Right renal cortex interstitium (tissue), 3 donors: ENCODE measurements at regions not wholly inside any gene's neighbourhood (a gene's known extent, or its start where the extent isn't known, plus 50 kb on each side); places are given as distances from the start of the nearest gene placed in this dataset.
A peak's percentile ranks its signal among the peaks of the same experiment; 100 is the strongest.
"Not testable (repeated sequence)": the region's sequence is repeated elsewhere in the genome, so short reads cannot be mapped to it uniquely, and the experiment has no call there.

Experiments used
- DNase-seq, 3 donors: peaks; one replicate each; pipeline ENCODE4 v3.0.0-alpha.2; 2013; ENCODE audit warnings: low read depth in 3 of 3, low spot score in 2 of 3

- no peak for DNase-seq
Observed at GRCh38 chr5:67831048-67831447, 384.5 kb upstream of the PIK3R1 start.

- no peak for DNase-seq
Observed at GRCh38 chr5:67827541-67827940, 388.0 kb upstream of the PIK3R1 start.

GRCh38 chr5:67824852-67825251 lies 390.7 kb upstream of the PIK3R1 start:
- DNase-seq, result no peak

- DNase-seq, result no peak
Observed at GRCh38 chr5:67817652-67818051, 397.9 kb upstream of the PIK3R1 start.

- DNase-seq, result no peak
Observed at GRCh38 chr5:67816456-67816855, 399.1 kb upstream of the PIK3R1 start.

- DNase-seq, result no peak
Observed at GRCh38 chr5:67815455-67816391, 399.8 kb upstream of the PIK3R1 start.

GRCh38 chr5:67814569-67815311 lies 400.8 kb upstream of the PIK3R1 start:
- DNase-seq, result no peak

- DNase-seq, result no peak
Observed at GRCh38 chr5:67813877-67814539, 401.5 kb upstream of the PIK3R1 start.

- peak in 1 of 3 donors; percentile 15 for DNase-seq
Observed at GRCh38 chr5:67809589-67809988, 406.0 kb upstream of the PIK3R1 start.

GRCh38 chr5:67808340-67808739 lies 407.2 kb upstream of the PIK3R1 start:
- DNase-seq, result no peak

- no peak for DNase-seq
Observed at GRCh38 chr5:67807439-67807888, 408.1 kb upstream of the PIK3R1 start.

- no peak for DNase-seq
Observed at GRCh38 chr5:67806654-67807438, 408.7 kb upstream of the PIK3R1 start.

GRCh38 chr5:67805666-67806348 lies 409.7 kb upstream of the PIK3R1 start:
- DNase-seq, result no peak

GRCh38 chr5:67802766-67803165 lies 412.8 kb upstream of the PIK3R1 start:
- DNase-seq, result no peak

- no peak for DNase-seq
Observed at GRCh38 chr5:67799732-67800234, 415.8 kb upstream of the PIK3R1 start.

- DNase-seq, result not testable (repeated sequence)
Observed at GRCh38 chr5:67798470-67798869, 417.1 kb upstream of the PIK3R1 start.

GRCh38 chr5:67795781-67796477 lies 419.6 kb upstream of the PIK3R1 start:
- DNase-seq, result no peak

GRCh38 chr5:67793966-67794365 lies 421.6 kb upstream of the PIK3R1 start:
- no peak for DNase-seq

- DNase-seq, result no peak
Observed at GRCh38 chr5:67793418-67793817, 422.1 kb upstream of the PIK3R1 start.
